A549 (cell line): ENCODE measurements at regions not wholly inside any gene's neighbourhood (a gene's known extent, or its start where the extent isn't known, plus 50 kb on each side); places are given as distances from the start of the nearest gene placed in this dataset.

ENCODE experiments used
- ATAC-seq, 2 experiments: fragments of 200-7000 bp in 1 of 2; fragments of >200 bp in 1 of 2; cut with Nextera tagmentation in 1 of 2; cut with Tn5 transposase in 1 of 2; 3 replicates each; pipeline versions ENCODE4 v1.8.0 to v1.9.1; 2018 to 2020; ENCODE audit warnings: mild to moderate bottlenecking in 1 of 2, moderate library complexity in 1 of 2
- CTCF ChIA-PET: fragments of 300-600 bp; sonication (Branson Sonifier 250); formaldehyde crosslinking; extraction: SDS; loops from one replicate; lab custom pipeline; 2021; ENCODE audit warnings: antibody characterized with exemption, inconsistent platforms; lab: Yijun Ruan, JAX
- POLR2A ChIA-PET: fragments of 350-600 bp; formaldehyde crosslinking; extraction: SDS; loops from one replicate; lab custom pipeline; 2021; ENCODE audit warnings: antibody characterized with exemption, inconsistent platforms; lab: Yijun Ruan, JAX
- DNase-seq, 2 experiments: peaks; one replicate each; pipeline versions ENCODE4 v3.0.0 to v3.0.0-alpha.2; 2011 to 2016; ENCODE audit warnings: low read depth in 1 of 2, low spot score in 1 of 2
- FAIRE-seq: peaks from 2 replicates; lab custom pipeline; 2011; peaks lifted over from hg19 to GRCh38; lab: Jason Lieb, UNC
- H3K27ac ChIP-seq, 2 experiments: fragments of >200 bp; sonication (Bioruptor Twin); formaldehyde crosslinking; 3 replicates each; pipeline ENCODE4 v1.5.1; 2016 to 2017
- H3K4me1 ChIP-seq: fragments of >200 bp; sonication (Bioruptor Twin); formaldehyde crosslinking; 3 replicates; pipeline ENCODE4 v1.6.1; 2016
- H3K4me2 ChIP-seq: fragments of >200 bp; sonication (Bioruptor Twin); formaldehyde crosslinking; 3 replicates; pipeline ENCODE4 v1.6.1; 2016
- H3K4me3 ChIP-seq: fragments of >200 bp; sonication (Bioruptor Twin); formaldehyde crosslinking; 3 replicates; pipeline ENCODE4 v1.5.1; 2016
- H3K9me3 ChIP-seq: fragments of >200 bp; sonication (Bioruptor Twin); formaldehyde crosslinking; 3 replicates; pipeline ENCODE4 v1.6.1; 2016
- BCL3 ChIP-seq: fragments of >200 bp; sonication (Bioruptor Twin); formaldehyde crosslinking; IDR thresholded peaks from 3 replicates; pipeline ENCODE4 v1.6.1; 2016
- CBX8 ChIP-seq: fragments of 200-600 bp; sonication (generic); IDR thresholded peaks from 2 replicates; pipeline ENCODE4 v1.6.1; 2016
- CEBPB ChIP-seq, 2 experiments: fragments of >200 bp in 1 of 2; sonication (Bioruptor Twin) in 1 of 2; formaldehyde crosslinking in 1 of 2; IDR thresholded peaks; 2 replicates each; pipeline ENCODE4 v1.6.1; 2012 to 2016
- CHD2 ChIP-seq: fragments of 150-350 bp; IDR thresholded peaks from 2 replicates; pipeline ENCODE4 v1.6.1; 2014; ENCODE audit warnings: low read length; ENCODE audit not compliant: partially characterized antibody
- CTCF ChIP-seq: fragments of >200 bp; sonication (Bioruptor Twin); formaldehyde crosslinking; IDR thresholded peaks from 3 replicates; pipeline ENCODE4 v1.5.1; 2016
- EHMT2 ChIP-seq: fragments of 200-600 bp; sonication (generic); IDR thresholded peaks from 2 replicates; pipeline ENCODE4 v1.6.1; 2016; ENCODE audit warnings: antibody characterized with exemption, low read depth, mild to moderate bottlenecking, moderate library complexity
- ELK1 ChIP-seq: fragments of 150-350 bp; IDR thresholded peaks from 2 replicates; pipeline ENCODE4 v1.6.1; 2014; ENCODE audit warnings: low read depth, mild to moderate bottlenecking, low read length
- EP300 ChIP-seq, 2 experiments: fragments of >200 bp; sonication (Bioruptor Twin); formaldehyde crosslinking; IDR thresholded peaks; 2 replicates in 1 of 2; 3 replicates in 1 of 2; pipeline ENCODE4 v1.6.1; 2016 to 2017
- ESRRA ChIP-seq: fragments of 150-350 bp; IDR thresholded peaks from 2 replicates; pipeline ENCODE4 v1.6.1; 2014; ENCODE audit warnings: mild to moderate bottlenecking, low read length, borderline replicate concordance
- FOSB ChIP-seq: fragments of 250-450 bp; sonication (Bioruptor Pico); IDR thresholded peaks from 2 replicates; pipeline ENCODE4 v1.5.0; 2020; ENCODE audit warnings: mild to moderate bottlenecking, moderate library complexity
- GATA3 ChIP-seq: IDR thresholded peaks from 2 replicates; pipeline ENCODE4 v1.6.1; 2012; ENCODE audit warnings: borderline replicate concordance
- HES2 ChIP-seq: fragments of >200 bp; sonication (Bioruptor Twin); formaldehyde crosslinking; IDR thresholded peaks from 2 replicates; pipeline ENCODE4 v1.6.1; 2016
- HOXB5 ChIP-seq: fragments of 250-450 bp; sonication (Bioruptor Pico); IDR thresholded peaks from 2 replicates; pipeline ENCODE4 v1.5.0; 2020; ENCODE audit warnings: mild to moderate bottlenecking, moderate library complexity
- JUNB ChIP-seq: fragments of >200 bp; sonication (Bioruptor Twin); formaldehyde crosslinking; IDR thresholded peaks from 2 replicates; pipeline ENCODE4 v1.6.1; 2016
- MAFK ChIP-seq: fragments of 450-650 bp; IDR thresholded peaks from 2 replicates; pipeline ENCODE4 v1.6.1; 2014; ENCODE audit not compliant: partially characterized antibody
- MAX ChIP-seq: IDR thresholded peaks from 2 replicates; pipeline ENCODE4 v1.6.1; 2012
- NPAS2 ChIP-seq: fragments of 250-450 bp; sonication (Bioruptor Pico); IDR thresholded peaks from 2 replicates; pipeline ENCODE4 v1.8.0; 2022; ENCODE audit warnings: mild to moderate bottlenecking, moderate library complexity, borderline replicate concordance
- NR3C1 ChIP-seq: fragments of >200 bp; sonication (Bioruptor Twin); formaldehyde crosslinking; IDR thresholded peaks from 3 replicates; pipeline ENCODE4 v1.6.1; 2017
- PBX3 ChIP-seq: IDR thresholded peaks from 2 replicates; pipeline ENCODE4 v1.6.1; 2012
- POLR2A ChIP-seq: IDR thresholded peaks from 2 replicates; pipeline ENCODE4 v1.6.1; 2012; ENCODE audit warnings: mild to moderate bottlenecking, low read length
- RCOR1 ChIP-seq: fragments of 150-350 bp; IDR thresholded peaks from 2 replicates; pipeline ENCODE4 v1.6.1; 2014; ENCODE audit warnings: antibody characterized with exemption, low read length, low read depth
- REST ChIP-seq: fragments of 200-600 bp; sonication (generic); IDR thresholded peaks from 2 replicates; pipeline ENCODE4 v1.6.1; 2016; ENCODE audit warnings: antibody characterized with exemption, mild to moderate bottlenecking, moderate library complexity
- TFCP2L1 ChIP-seq: fragments of 250-450 bp; sonication (Bioruptor Pico); IDR thresholded peaks from 2 replicates; pipeline ENCODE4 v1.5.0; 2021; ENCODE audit warnings: mild to moderate bottlenecking
- USF2 ChIP-seq: fragments of 450-650 bp; IDR thresholded peaks from 2 replicates; pipeline ENCODE4 v1.6.1; 2014; ENCODE audit warnings: antibody characterized with exemption
- ZC3H11A ChIP-seq: fragments of 450-650 bp; IDR thresholded peaks from 2 replicates; pipeline ENCODE4 v1.6.1; 2014; ENCODE audit warnings: antibody characterized with exemption, mild to moderate bottlenecking
- WGBS: methylation state at CpG from one replicate; pipeline ENCODE4 v1.1.6; 2017; ENCODE audit errors: missing lambda C conversion rate; 5-methylcytosine and 5-hydroxymethylcytosine counted together

- FAIRE-seq (no peak), ATAC-seq (no peak), DNase-seq (no peak)
- no peak for TF ChIP-seq USF2
- TF ChIP-seq CHD2: no peak
- TF ChIP-seq CEBPB (IDR thresholded peaks at IDR 0.05): no peak
- no peak for TF ChIP-seq POLR2A
- no peak for TF ChIP-seq MAX
- TF ChIP-seq RCOR1: no peak
- TF ChIP-seq ELK1: no peak
- no peak for TF ChIP-seq ESRRA
- H3K4me1 ChIP-seq: no peaks in the 10 kb centered on the region
- POLR2A ChIA-PET: no interaction called here
- no peak overlapping the region for H3K27ac ChIP-seq
- H3K9me3 ChIP-seq: no peaks in the 10 kb centered on the region
- H3K4me2 ChIP-seq: no peak overlapping the region
- WGBS: 15% methylated on average over 2 of the region's 2 CpGs
- H3K4me3 ChIP-seq: no peak overlapping the region
- CTCF ChIA-PET: no interaction called here
These were observed 1052.6 kb upstream of the PIK3C3 start for GRCh38 chr18:40902436-40902835.

GRCh38 chr18:40897884-40898283 is 1057.2 kb upstream of the PIK3C3 start:
- no peak for FAIRE-seq
- Histone ChIP-seq H3K4me3 (no peak overlapping the region), H3K27ac (no peak overlapping the region), H3K4me2 (no peak overlapping the region), H3K9me3 (no peaks in the 10 kb centered on the region), H3K4me1 (no peaks in the 10 kb centered on the region)
- no peak for ATAC-seq
- WGBS: 31% methylated on average over 3 of the region's 3 CpGs
- DNase-seq: no peak
- TF ChIP-seq EP300 (IDR thresholded peaks at IDR 0.05) (no peak), CEBPB (IDR thresholded peaks at IDR 0.05) (no peak), ELK1 (no peak), CHD2 (no peak), NPAS2 (no peak), HOXB5 (CRISPR knock-in tag) (no peak), JUNB (no peak), CBX8 (no peak), GATA3 (no peak), FOSB (CRISPR knock-in tag) (no peak), POLR2A (no peak), EHMT2 (no peak), TFCP2L1 (no peak)
- TF ChIP-seq, all 56 proteins: peak for 0
- ChIA-PET CTCF (no interaction called here), POLR2A (no interaction called here)

GRCh38 chr18:40883271-40883670 is 1071.8 kb upstream of the PIK3C3 start:
- no peak for ATAC-seq
- Histone ChIP-seq H3K27ac (no peak overlapping the region), H3K4me2 (no peak overlapping the region), H3K4me1 (no peaks in the 10 kb centered on the region), H3K4me3 (no peak overlapping the region), H3K9me3 (no peaks in the 10 kb centered on the region)
- no peak for FAIRE-seq
- ChIA-PET POLR2A (no interaction called here), CTCF (no interaction called here)
- WGBS: 58% methylated on average over 4 of the region's 4 CpGs
- no peak for DNase-seq
- TF ChIP-seq HES2 (no peak), TFCP2L1 (no peak), MAFK (no peak), REST (no peak), PBX3 (no peak), ZC3H11A (no peak), BCL3 (no peak), CTCF (no peak), CHD2 (no peak), NR3C1 (no peak)
